GM12878 (cell line): ENCODE measurements at regions not wholly inside any gene's neighbourhood (a gene's known extent, or its start where the extent isn't known, plus 50 kb on each side); places are given as distances from the start of the nearest gene placed in this dataset.

Source experiments
- ATAC-seq: fragments of 200-7000 bp; cut with Tn5 transposase; 3 replicates; pipeline ENCODE4 v1.9.1; 2020; ENCODE audit warnings: mild to moderate bottlenecking, moderate library complexity
- BruUV-seq: library from RNA; stranded (reverse); fragments of 400-500 nt; replicated peaks from 2 replicates; lab custom pipeline; 2021; lab: Mats Ljungman, UMichigan
- CTCF ChIA-PET: fragments of 300-600 bp; sonication (Branson Sonifier 250); formaldehyde crosslinking; extraction: SDS; loops from one replicate; lab custom pipeline; 2021; ENCODE audit warnings: inconsistent platforms; lab: Yijun Ruan, JAX
- POLR2A ChIA-PET: fragments of 350-600 bp; formaldehyde crosslinking; extraction: SDS; loops from one replicate; lab custom pipeline; 2021; ENCODE audit warnings: inconsistent platforms; lab: Charles Lee
- RAD21 ChIA-PET: fragments of 300-600 bp; sonication (Branson Sonifier 250); formaldehyde crosslinking; loops from one replicate; lab custom pipeline; 2023; ENCODE audit warnings: antibody characterized with exemption; ENCODE audit not compliant: unreplicated experiment; lab: Charles Lee
- SMC1A ChIA-PET: fragments of 300-600 bp; sonication (Branson Sonifier 250); formaldehyde crosslinking; loops from one replicate; lab custom pipeline; 2023; ENCODE audit not compliant: unreplicated experiment, uncharacterized antibody; lab: Charles Lee
- DNase-seq: peaks from one replicate; pipeline ENCODE4 v3.0.0-alpha.2; 2011; ENCODE audit warnings: low read depth, low spot score
- FAIRE-seq: peaks from 3 replicates; lab custom pipeline; 2011; peaks lifted over from hg19 to GRCh38; lab: Jason Lieb, UNC
- H2AFZ ChIP-seq: 2 replicates; pipeline ENCODE4 v1.6.0; 2011; ENCODE audit warnings: low read depth, low read length, control low read depth; ENCODE audit not compliant: control insufficient read depth
- H3K27ac ChIP-seq: 2 replicates; pipeline ENCODE4 v1.5.1; 2011; ENCODE audit warnings: control low read depth; ENCODE audit not compliant: control insufficient read depth, insufficient read depth
- H3K27me3 ChIP-seq, 2 experiments: replicated peaks in 1 of 2; 2 replicates each; pipeline versions ENCODE4 v1.6.0 to v1.6.1; 2011; ENCODE audit warnings: low read length in 1 of 2; ENCODE audit not compliant: control insufficient read depth in 2 of 2, insufficient read depth in 2 of 2
- H3K36me3 ChIP-seq, 2 experiments: 2 replicates each; pipeline ENCODE4 v1.5.1; 2011; ENCODE audit warnings: low read length in 1 of 2; ENCODE audit not compliant: control insufficient read depth in 2 of 2, insufficient read depth in 2 of 2
- H3K4me1 ChIP-seq: 2 replicates; pipeline ENCODE4 v1.6.1; 2011; ENCODE audit warnings: mild to moderate bottlenecking, low read length, moderate library complexity, mixed read lengths; ENCODE audit not compliant: control insufficient read depth, insufficient read depth
- H3K4me2 ChIP-seq: 2 replicates; pipeline ENCODE4 v1.6.0; 2011; ENCODE audit warnings: control low read depth; ENCODE audit not compliant: control insufficient read depth, insufficient read depth
- H3K4me3 ChIP-seq: fragments of 200-600 bp; sonication (generic); 2 replicates; pipeline ENCODE4 v1.5.1; 2016
- H3K79me2 ChIP-seq: 2 replicates; pipeline ENCODE4 v1.6.0; 2011; ENCODE audit warnings: low read length; ENCODE audit not compliant: control insufficient read depth, insufficient read depth
- H3K9ac ChIP-seq: 2 replicates; pipeline ENCODE4 v1.8.0; 2011; ENCODE audit warnings: low read length, control low read depth, mixed read lengths; ENCODE audit not compliant: control insufficient read depth, insufficient read depth
- H3K9me3 ChIP-seq: replicated peaks from 3 replicates; pipeline ENCODE4 v1.5.1; 2011; ENCODE audit warnings: mild to moderate bottlenecking, low read length; ENCODE audit not compliant: control insufficient read depth, insufficient read depth
- H4K20me1 ChIP-seq: 2 replicates; pipeline ENCODE4 v1.6.0; 2011; ENCODE audit not compliant: control insufficient read depth, insufficient read depth
- CBX3 ChIP-seq: fragments of 200-600 bp; sonication (generic); IDR thresholded peaks from 2 replicates; pipeline ENCODE4 v1.6.1; 2016; ENCODE audit warnings: low read depth, borderline replicate concordance
- IRF3 ChIP-seq: fragments of 450-650 bp; IDR thresholded peaks from 2 replicates; pipeline ENCODE4 v1.6.1; 2014; ENCODE audit warnings: mild to moderate bottlenecking
- PML ChIP-seq: IDR thresholded peaks from 2 replicates; pipeline ENCODE4 v1.6.1; 2012; ENCODE audit warnings: low read length, inconsistent platforms
- RELB ChIP-seq: fragments of 450-650 bp; IDR thresholded peaks from 2 replicates; pipeline ENCODE4 v1.6.1; 2017; ENCODE audit warnings: low read depth, mild to moderate bottlenecking, moderate library complexity
- SUPT20H ChIP-seq: IDR thresholded peaks from 2 replicates; pipeline ENCODE4 v1.6.1; 2011; ENCODE audit warnings: low read depth, mild to moderate bottlenecking, low read length, moderate library complexity, borderline replicate concordance; ENCODE audit not compliant: control insufficient read depth
- TARDBP ChIP-seq: IDR thresholded peaks from 2 replicates; pipeline ENCODE4 v1.6.1; 2016; ENCODE audit warnings: borderline replicate concordance
- TCF3 ChIP-seq: IDR thresholded peaks from 2 replicates; pipeline ENCODE4 v1.6.1; 2012; ENCODE audit warnings: low read depth, mild to moderate bottlenecking, low read length, borderline replicate concordance; ENCODE audit not compliant: insufficient read depth
- ZBTB11 ChIP-seq: fragments of 450-650 bp; formaldehyde crosslinking; IDR thresholded peaks from 2 replicates; pipeline ENCODE4 v1.5.0; 2022; ENCODE audit warnings: mild to moderate bottlenecking, missing genetic modification characterization
- ZNF592 ChIP-seq: fragments of 450-650 bp; IDR thresholded peaks from 2 replicates; pipeline ENCODE4 v1.6.1; 2017; ENCODE audit warnings: mild to moderate bottlenecking, moderate library complexity
- WGBS: methylation state at CpG from one replicate; pipeline ENCODE4 v1.1.6; 2016; ENCODE audit warnings: low lambda C conversion rate; ENCODE audit not compliant: insufficient replicate concordance, insufficient coverage; ENCODE audit errors: missing lambda C conversion rate; 5-methylcytosine and 5-hydroxymethylcytosine counted together
- in situ Hi-C: fragments of 300-500 bp; cut with MboI; formaldehyde crosslinking; loops from 9 replicates; pipeline ENCODE4 v1.14.3; 2018; ENCODE audit warnings: mixed read lengths
- intact Hi-C: fragments of 100-400 bp; cut with micrococcal nuclease; formaldehyde crosslinking; loops from one replicate; pipeline ENCODE4 v1.14.2; 2022; ENCODE audit not compliant: unreplicated experiment
- TF ChIP-seq, protein P1 (sequence below): fragments of 450-650 bp; IDR thresholded peaks from 2 replicates; pipeline ENCODE4 v1.6.1; 2017; ENCODE audit warnings: mild to moderate bottlenecking, low read depth, inconsistent platforms; ENCODE audit not compliant: poor library complexity, severe bottlenecking

GRCh38 chr20:63096681-63097335, 90.0 kb upstream of the BHLHE23 start:
- in situ Hi-C loops, result no loop called here
- TF ChIP-seq PML (no peak), ZBTB11 (CRISPR knock-in tag) (no peak), IRF3 (no peak), CBX3 (no peak), TCF3 (no peak), ZNF592 (no peak), SUPT20H (no peak), RELB (no peak), TARDBP (no peak)
- TF ChIP-seq, protein P1, sequence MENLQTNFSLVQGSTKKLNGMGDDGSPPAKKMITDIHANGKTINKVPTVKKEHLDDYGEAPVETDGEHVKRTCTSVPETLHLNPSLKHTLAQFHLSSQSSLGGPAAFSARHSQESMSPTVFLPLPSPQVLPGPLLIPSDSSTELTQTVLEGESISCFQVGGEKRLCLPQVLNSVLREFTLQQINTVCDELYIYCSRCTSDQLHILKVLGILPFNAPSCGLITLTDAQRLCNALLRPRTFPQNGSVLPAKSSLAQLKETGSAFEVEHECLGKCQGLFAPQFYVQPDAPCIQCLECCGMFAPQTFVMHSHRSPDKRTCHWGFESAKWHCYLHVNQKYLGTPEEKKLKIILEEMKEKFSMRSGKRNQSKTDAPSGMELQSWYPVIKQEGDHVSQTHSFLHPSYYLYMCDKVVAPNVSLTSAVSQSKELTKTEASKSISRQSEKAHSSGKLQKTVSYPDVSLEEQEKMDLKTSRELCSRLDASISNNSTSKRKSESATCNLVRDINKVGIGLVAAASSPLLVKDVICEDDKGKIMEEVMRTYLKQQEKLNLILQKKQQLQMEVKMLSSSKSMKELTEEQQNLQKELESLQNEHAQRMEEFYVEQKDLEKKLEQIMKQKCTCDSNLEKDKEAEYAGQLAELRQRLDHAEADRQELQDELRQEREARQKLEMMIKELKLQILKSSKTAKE, result no peak

More at GRCh38 chr20:63096681-63097335, 90.0 kb upstream of the BHLHE23 start:
- Histone ChIP-seq H3K27ac (no peak overlapping the region), H3K4me3 (no peak overlapping the region), H4K20me1 (no peaks in the 10 kb centered on the region), H3K27me3 (no peaks in the 10 kb centered on the region; a peak in 2 of 4 replicates), H3K36me3 (no peaks in the 10 kb centered on the region), H3K79me2 (no peaks in the 10 kb centered on the region), H3K9ac (no peak overlapping the region), H2AFZ (no peak overlapping the region), H3K4me2 (no peak overlapping the region), H3K9me3 (no peaks in the 10 kb centered on the region), H3K4me1 (no peaks in the 10 kb centered on the region)
- ChIA-PET POLR2A (no interaction called here), CTCF (no interaction called here), RAD21 (no interaction called here), SMC1A (no interaction called here)
- FAIRE-seq (no peak), ATAC-seq (no peak), DNase-seq (no peak)
- WGBS, result 17% methylated on average over 13 of the region's 13 CpGs
- intact Hi-C loops, result no loop called here
- no TSS peak for BruUV-seq
